Ishikawa (cell line): ENCODE measurements at regions not wholly inside any gene's neighbourhood (a gene's known extent, or its start where the extent isn't known, plus 50 kb on each side); places are given as distances from the start of the nearest gene placed in this dataset.

ENCODE experiments used
- CEBPB ChIP-seq: IDR thresholded peaks from 2 replicates; pipeline ENCODE4 v1.6.1; 2012
- CREB1 ChIP-seq: IDR thresholded peaks from 2 replicates; pipeline ENCODE4 v1.6.1; 2012; ENCODE audit warnings: low read depth
- EGR1 ChIP-seq: IDR thresholded peaks from 2 replicates; pipeline ENCODE4 v1.6.1; 2012
- EP300 ChIP-seq: IDR thresholded peaks from 2 replicates; pipeline ENCODE4 v1.6.1; 2012; ENCODE audit warnings: borderline replicate concordance
- FOXM1 ChIP-seq: IDR thresholded peaks from 2 replicates; pipeline ENCODE4 v1.6.1; 2012; ENCODE audit warnings: low read depth, borderline replicate concordance
- MAX ChIP-seq: IDR thresholded peaks from 2 replicates; pipeline ENCODE4 v1.6.1; 2012
- NFIC ChIP-seq: IDR thresholded peaks from 2 replicates; pipeline ENCODE4 v1.6.1; 2012
- RAD21 ChIP-seq: IDR thresholded peaks from 2 replicates; pipeline ENCODE4 v1.6.1; 2012; ENCODE audit warnings: low read depth
- REST ChIP-seq: IDR thresholded peaks from 2 replicates; pipeline ENCODE4 v1.6.1; 2012; ENCODE audit warnings: low read depth, mild to moderate bottlenecking
- TAF1 ChIP-seq: IDR thresholded peaks from 2 replicates; pipeline ENCODE4 v1.6.1; 2012; ENCODE audit warnings: low read depth, mild to moderate bottlenecking
- TCF12 ChIP-seq: IDR thresholded peaks from 2 replicates; pipeline ENCODE4 v1.6.1; 2012; ENCODE audit warnings: low read depth
- TEAD4 ChIP-seq: IDR thresholded peaks from 2 replicates; pipeline ENCODE4 v1.6.1; 2012
- USF1 ChIP-seq: IDR thresholded peaks from 2 replicates; pipeline ENCODE4 v1.6.1; 2012
- YY1 ChIP-seq: IDR thresholded peaks from 2 replicates; pipeline ENCODE4 v1.6.1; 2012; ENCODE audit warnings: low read depth
- ZBTB7A ChIP-seq: IDR thresholded peaks from 2 replicates; pipeline ENCODE4 v1.6.1; 2012; ENCODE audit warnings: low read depth

GRCh38 chr2:122595065-122595464 lies 839.6 kb downstream of the TSN start:
- TF ChIP-seq CREB1, result no peak
- TF ChIP-seq REST, result no peak
- no peak for TF ChIP-seq MAX
- TF ChIP-seq ZBTB7A, result no peak
- TF ChIP-seq TAF1, result no peak
- TF ChIP-seq CEBPB, result no peak

- no peak for TF ChIP-seq ZBTB7A
- TF ChIP-seq RAD21, result no peak
- no peak for TF ChIP-seq NFIC
- TF ChIP-seq EP300, result no peak
- no peak for TF ChIP-seq REST
- no peak for TF ChIP-seq CREB1
- no peak for TF ChIP-seq YY1
- no peak for TF ChIP-seq TCF12
- TF ChIP-seq FOXM1, result no peak
These were observed 841.1 kb downstream of the TSN start for GRCh38 chr2:122596598-122596997.

- no peak for TF ChIP-seq MAX
- no peak for TF ChIP-seq FOXM1
- no peak for TF ChIP-seq RAD21
- no peak for TF ChIP-seq NFIC
- no peak for TF ChIP-seq EP300
These were observed 843.3 kb downstream of the TSN start for GRCh38 chr2:122598784-122599183.

- no peak for TF ChIP-seq EGR1
- TF ChIP-seq USF1, result no peak
- TF ChIP-seq REST, result no peak
- TF ChIP-seq TAF1, result no peak
- no peak for TF ChIP-seq TEAD4
- TF ChIP-seq CREB1, result no peak
- TF ChIP-seq MAX, result no peak
- no peak for TF ChIP-seq EP300
- TF ChIP-seq ZBTB7A, result no peak
- TF ChIP-seq YY1, result no peak
- TF ChIP-seq NFIC, result no peak
- no peak for TF ChIP-seq FOXM1
- no peak for TF ChIP-seq TCF12
- TF ChIP-seq CEBPB, result no peak
- TF ChIP-seq RAD21, result no peak
These were observed 855.6 kb downstream of the TSN start for GRCh38 chr2:122610948-122611609.

- TF ChIP-seq MAX (no peak), YY1 (no peak), REST (no peak), NFIC (no peak), FOXM1 (no peak), ZBTB7A (no peak)
These were observed 867.5 kb downstream of the TSN start for GRCh38 chr2:122622934-122623333.
